ENCODE measurements at regions not wholly inside any gene's neighbourhood (a gene's known extent, or its start where the extent isn't known, plus 50 kb on each side); places are given as distances from the start of the nearest gene placed in this dataset.

DNA sequence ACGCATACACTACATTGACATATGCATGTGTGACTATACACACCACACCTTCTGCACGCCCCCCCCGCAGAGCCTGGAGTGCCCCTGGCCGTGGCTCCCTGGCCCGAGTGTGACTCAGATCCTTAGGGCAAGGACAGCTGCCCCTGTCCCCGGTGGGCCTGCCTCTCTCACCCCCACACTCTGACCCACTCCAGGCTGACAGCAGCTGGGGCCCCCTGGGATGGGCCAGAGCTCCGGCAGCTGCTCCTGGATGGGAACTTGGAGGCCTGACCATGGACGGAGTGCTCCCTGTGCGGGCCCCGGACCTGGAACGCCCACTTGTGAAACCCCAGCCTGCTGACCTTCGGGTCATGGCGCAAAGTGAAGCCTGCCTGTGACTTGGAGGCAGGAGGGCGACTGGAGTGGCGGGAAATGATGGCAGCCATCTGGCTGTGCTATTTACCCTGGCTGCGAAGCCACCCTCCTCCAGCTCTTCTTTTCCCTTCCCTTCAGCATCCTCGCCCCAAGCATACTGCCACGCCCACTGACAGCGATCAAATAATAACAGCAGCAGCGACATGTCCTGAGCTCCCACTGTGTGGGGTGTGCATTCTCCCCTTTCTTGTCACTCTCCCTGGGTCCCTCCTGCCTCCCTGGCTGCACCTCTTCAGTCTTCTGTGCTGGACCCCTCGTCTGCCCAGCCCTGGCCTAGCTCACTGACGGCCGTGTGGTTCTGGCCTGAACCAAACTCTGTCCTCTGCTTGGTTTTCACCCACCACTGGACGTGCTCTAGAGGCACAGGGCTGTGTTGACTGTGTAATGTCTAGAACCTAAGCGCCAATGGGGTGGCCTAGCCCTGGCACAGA, 90.7 kb upstream of the MEF2A start:
- no peak for TF ChIP-seq POLR2A (IDR thresholded peaks at IDR 0.05)
- TF ChIP-seq, protein P1, sequence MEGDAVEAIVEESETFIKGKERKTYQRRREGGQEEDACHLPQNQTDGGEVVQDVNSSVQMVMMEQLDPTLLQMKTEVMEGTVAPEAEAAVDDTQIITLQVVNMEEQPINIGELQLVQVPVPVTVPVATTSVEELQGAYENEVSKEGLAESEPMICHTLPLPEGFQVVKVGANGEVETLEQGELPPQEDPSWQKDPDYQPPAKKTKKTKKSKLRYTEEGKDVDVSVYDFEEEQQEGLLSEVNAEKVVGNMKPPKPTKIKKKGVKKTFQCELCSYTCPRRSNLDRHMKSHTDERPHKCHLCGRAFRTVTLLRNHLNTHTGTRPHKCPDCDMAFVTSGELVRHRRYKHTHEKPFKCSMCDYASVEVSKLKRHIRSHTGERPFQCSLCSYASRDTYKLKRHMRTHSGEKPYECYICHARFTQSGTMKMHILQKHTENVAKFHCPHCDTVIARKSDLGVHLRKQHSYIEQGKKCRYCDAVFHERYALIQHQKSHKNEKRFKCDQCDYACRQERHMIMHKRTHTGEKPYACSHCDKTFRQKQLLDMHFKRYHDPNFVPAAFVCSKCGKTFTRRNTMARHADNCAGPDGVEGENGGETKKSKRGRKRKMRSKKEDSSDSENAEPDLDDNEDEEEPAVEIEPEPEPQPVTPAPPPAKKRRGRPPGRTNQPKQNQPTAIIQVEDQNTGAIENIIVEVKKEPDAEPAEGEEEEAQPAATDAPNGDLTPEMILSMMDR (IDR thresholded peaks at IDR 0.05) = no peak
- TF ChIP-seq EP300 (IDR thresholded peaks at IDR 0.05) = no peak

Measured in sigmoid colon (tissue), 4 donors.